ENCODE measurements at regions not wholly inside any gene's neighbourhood (a gene's known extent, or its start where the extent isn't known, plus 50 kb on each side); places are given as distances from the start of the nearest gene placed in this dataset.
"Not testable (repeated sequence)": the region's sequence is repeated elsewhere in the genome, so short reads cannot be mapped to it uniquely, and the experiment has no call there.

DNA sequence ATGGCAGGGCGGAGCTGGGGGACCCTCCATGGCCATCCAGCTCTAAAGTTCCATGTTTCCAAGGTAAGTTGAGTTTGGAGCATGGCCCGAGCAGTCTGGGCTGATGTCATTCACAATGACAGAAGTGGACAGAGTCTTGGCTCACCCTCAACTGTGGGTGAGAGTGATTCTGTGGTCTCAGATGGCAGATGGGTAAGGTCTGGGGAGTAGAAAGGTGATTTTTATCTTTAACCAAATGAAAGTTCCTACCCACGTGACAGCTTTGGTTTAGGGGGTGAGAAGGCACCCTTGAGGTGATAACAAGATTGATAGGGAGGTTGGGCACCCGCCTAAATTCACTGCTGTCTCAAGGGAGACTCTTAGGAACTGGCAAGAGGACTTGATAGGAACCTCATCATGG is 57.6 kb upstream of the PDZD8 start:
- Histone ChIP-seq H3K27ac (ENCODE audit: low read depth, low read length) (no peak overlapping the region), H3K27me3 (ENCODE audit: control insufficient read depth, insufficient read depth, low read length) (no peaks in the 10 kb centered on the region), H3K9me3 (ENCODE audit: control insufficient read depth, insufficient read depth, low read length) (no peaks in the 10 kb centered on the region), H3K4me1 (ENCODE audit: control insufficient read depth, insufficient read depth, low read length) (no peaks in the 10 kb centered on the region), H3K4me3 (ENCODE audit: low read depth, low read length) (no peak overlapping the region), H3K36me3 (ENCODE audit: control insufficient read depth, insufficient read depth, low read length) (no peaks in the 10 kb centered on the region)
- no peak for DNase-seq (ENCODE audit: low read depth in 4 of 6, low spot score in 6 of 6)
- WGBS (ENCODE audit: insufficient coverage) = 81% methylated on average over 3 of the region's 4 CpGs

- DNase-seq (ENCODE audit: low read depth in 4 of 6, low spot score in 6 of 6) = peak in 3 of 6 donors; percentile 35 to 83 (median 52)
Measured at GRCh38 chr10:117431160-117431559, 55.9 kb upstream of the PDZD8 start.

GRCh38 chr10:117430535-117430934 is 55.3 kb upstream of the PDZD8 start:
- no CpG with 5 or more reads among the region's 2 CpGs for WGBS (ENCODE audit: insufficient coverage)

More at GRCh38 chr10:117431160-117431559, 55.9 kb upstream of the PDZD8 start:
- no peaks in the 10 kb centered on the region for H3K9me3 ChIP-seq (ENCODE audit: control insufficient read depth, insufficient read depth, low read length)
- no peaks in the 10 kb centered on the region for H3K27me3 ChIP-seq (ENCODE audit: control insufficient read depth, insufficient read depth, low read length)
- H3K36me3 ChIP-seq (ENCODE audit: control insufficient read depth, insufficient read depth, low read length) = no peaks in the 10 kb centered on the region
- no peak overlapping the region for H3K27ac ChIP-seq (ENCODE audit: low read depth, low read length)
- no peak overlapping the region for H3K4me3 ChIP-seq (ENCODE audit: low read depth, low read length)
- 87% methylated on average over 3 of the region's 4 CpGs for WGBS (ENCODE audit: insufficient coverage)
- H3K4me1 ChIP-seq (ENCODE audit: control insufficient read depth, insufficient read depth, low read length) = no peaks in the 10 kb centered on the region

DNA sequence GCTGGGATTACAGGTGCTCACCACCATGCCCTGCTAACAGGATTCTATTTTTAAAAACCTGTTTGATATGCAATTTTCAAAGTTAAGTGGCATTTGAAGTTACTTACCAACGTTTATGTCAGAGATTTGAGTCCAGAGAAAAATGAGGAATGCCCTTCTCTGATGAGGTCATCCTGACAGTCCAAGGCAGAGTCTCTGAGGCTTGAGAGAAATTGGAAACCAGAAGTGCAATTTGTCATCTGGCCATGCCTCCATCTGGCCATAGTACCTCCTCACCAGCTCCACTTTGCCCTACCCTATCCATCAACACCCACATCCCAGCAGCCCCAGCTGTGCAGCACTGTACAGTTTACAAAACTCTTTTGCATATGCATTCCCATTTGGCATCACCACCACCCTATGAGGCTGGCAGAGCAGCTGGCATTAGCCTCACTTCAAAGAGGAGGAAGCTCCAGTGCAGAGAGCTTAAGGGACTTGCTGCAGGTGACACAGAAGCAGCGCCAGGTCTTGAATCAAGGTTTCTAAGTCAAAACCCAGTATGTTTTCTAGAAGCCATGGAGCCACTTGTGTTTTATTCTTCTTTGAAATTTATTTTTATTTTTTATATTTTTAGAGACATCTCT is 54.5 kb upstream of the PDZD8 start:
- Histone ChIP-seq H3K36me3 (ENCODE audit: control insufficient read depth, insufficient read depth, low read length) (no peaks in the 10 kb centered on the region), H3K4me1 (ENCODE audit: control insufficient read depth, insufficient read depth, low read length) (no peaks in the 10 kb centered on the region), H3K27me3 (ENCODE audit: control insufficient read depth, insufficient read depth, low read length) (no peaks in the 10 kb centered on the region), H3K4me3 (ENCODE audit: low read depth, low read length) (no peak overlapping the region), H3K9me3 (ENCODE audit: control insufficient read depth, insufficient read depth, low read length) (no peaks in the 10 kb centered on the region), H3K27ac (ENCODE audit: low read depth, low read length) (no peak overlapping the region)
- no peak for DNase-seq (ENCODE audit: low read depth in 4 of 6, low spot score in 6 of 6)
- 92% methylated on average over 2 of the region's 2 CpGs for WGBS (ENCODE audit: insufficient coverage)

More at GRCh38 chr10:117430535-117430934, 55.3 kb upstream of the PDZD8 start:
- not testable (repeated sequence) for H3K4me1 ChIP-seq (ENCODE audit: control insufficient read depth, insufficient read depth, low read length); DNase-seq (ENCODE audit: low read depth in 4 of 6, low spot score in 6 of 6); H3K36me3 ChIP-seq (ENCODE audit: control insufficient read depth, insufficient read depth, low read length); H3K27ac ChIP-seq (ENCODE audit: low read depth, low read length); H3K9me3 ChIP-seq (ENCODE audit: control insufficient read depth, insufficient read depth, low read length); H3K4me3 ChIP-seq (ENCODE audit: low read depth, low read length); H3K27me3 ChIP-seq (ENCODE audit: control insufficient read depth, insufficient read depth, low read length)

DNA sequence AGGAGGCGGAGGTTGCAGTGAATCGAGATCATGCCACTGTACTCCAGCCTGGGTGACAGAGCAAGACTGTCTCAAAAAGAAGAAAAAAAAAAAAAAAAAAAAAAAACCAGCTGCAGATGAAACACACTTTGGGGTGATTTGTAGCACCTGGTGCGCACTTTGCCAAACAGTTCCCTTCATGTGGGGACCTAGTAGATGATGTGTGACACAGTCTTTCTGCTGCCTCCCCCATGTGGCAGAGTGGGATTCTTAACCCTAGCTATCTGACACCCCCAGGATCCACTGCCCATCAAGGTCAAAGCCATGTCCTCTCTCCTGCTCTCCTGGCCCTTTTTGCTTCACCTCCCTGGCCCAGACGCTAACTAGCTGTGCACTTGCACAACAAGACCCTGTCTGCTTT is 52.1 kb upstream of the PDZD8 start:
- H3K36me3 ChIP-seq (ENCODE audit: control insufficient read depth, insufficient read depth, low read length) = no peaks in the 10 kb centered on the region
- H3K4me3 ChIP-seq (ENCODE audit: low read depth, low read length) = no peak overlapping the region
- no peak for DNase-seq (ENCODE audit: low read depth in 4 of 6, low spot score in 6 of 6)
- 96% methylated on average over 3 of the region's 4 CpGs for WGBS (ENCODE audit: insufficient coverage)
- no peaks in the 10 kb centered on the region for H3K9me3 ChIP-seq (ENCODE audit: control insufficient read depth, insufficient read depth, low read length)
- no peak overlapping the region for H3K27ac ChIP-seq (ENCODE audit: low read depth, low read length)
- H3K4me1 ChIP-seq (ENCODE audit: control insufficient read depth, insufficient read depth, low read length) = no peaks in the 10 kb centered on the region
- H3K27me3 ChIP-seq (ENCODE audit: control insufficient read depth, insufficient read depth, low read length) = no peaks in the 10 kb centered on the region

- H3K27ac ChIP-seq (ENCODE audit: low read depth, low read length) = no peak overlapping the region
- 100% methylated on average over 1 of the region's 5 CpGs for WGBS (ENCODE audit: insufficient coverage)
- no peak overlapping the region for H3K4me3 ChIP-seq (ENCODE audit: low read depth, low read length)
- no peaks in the 10 kb centered on the region for H3K4me1 ChIP-seq (ENCODE audit: control insufficient read depth, insufficient read depth, low read length)
- no peaks in the 10 kb centered on the region for H3K27me3 ChIP-seq (ENCODE audit: control insufficient read depth, insufficient read depth, low read length)
- no peak for DNase-seq (ENCODE audit: low read depth in 4 of 6, low spot score in 6 of 6)
- H3K36me3 ChIP-seq (ENCODE audit: control insufficient read depth, insufficient read depth, low read length) = no peaks in the 10 kb centered on the region
- H3K9me3 ChIP-seq (ENCODE audit: control insufficient read depth, insufficient read depth, low read length) = no peaks in the 10 kb centered on the region
Measured at GRCh38 chr10:117425974-117426566, 50.8 kb upstream of the PDZD8 start.

DNA sequence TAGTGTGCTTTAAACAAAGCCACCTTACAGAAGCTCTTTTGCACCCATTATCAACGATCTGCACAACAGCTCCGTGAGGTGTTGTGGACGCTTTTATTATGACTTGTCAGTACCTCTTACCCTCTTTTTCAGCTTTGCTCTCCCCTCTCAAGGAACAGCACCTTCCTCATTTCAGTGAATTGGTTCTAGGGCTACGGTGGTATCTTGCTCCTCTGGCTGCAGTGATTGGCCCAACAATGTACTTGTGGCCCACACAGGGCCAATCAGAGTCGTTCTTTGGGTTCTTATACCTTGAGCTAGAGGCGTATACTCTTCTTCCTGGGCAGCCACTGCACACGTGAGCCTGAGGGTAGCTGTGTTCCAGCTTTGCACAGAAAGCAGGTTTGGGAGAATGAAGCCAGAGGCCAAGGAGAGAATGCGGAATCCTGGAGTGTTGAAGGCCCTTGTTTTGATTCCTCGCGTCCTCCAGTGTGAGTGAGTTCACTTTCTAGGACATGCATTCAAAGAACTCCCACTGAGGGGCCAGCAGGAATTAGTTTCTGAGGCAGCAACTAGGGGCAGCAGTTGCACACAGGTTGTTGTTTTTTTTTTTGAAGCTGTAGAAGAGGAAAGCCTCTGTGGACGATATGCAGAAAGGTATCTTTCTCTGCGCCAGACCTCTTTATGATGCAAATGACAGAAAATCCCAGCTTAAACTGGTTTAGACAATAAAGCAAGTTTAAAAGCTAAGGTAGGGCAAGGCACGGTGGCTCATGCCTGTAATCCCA is 49.8 kb upstream of the PDZD8 start:
- Histone ChIP-seq H3K27me3 (ENCODE audit: control insufficient read depth, insufficient read depth, low read length) (no peaks in the 10 kb centered on the region), H3K36me3 (ENCODE audit: control insufficient read depth, insufficient read depth, low read length) (no peaks in the 10 kb centered on the region), H3K9me3 (ENCODE audit: control insufficient read depth, insufficient read depth, low read length) (no peaks in the 10 kb centered on the region), H3K4me1 (ENCODE audit: control insufficient read depth, insufficient read depth, low read length) (no peaks in the 10 kb centered on the region), H3K4me3 (ENCODE audit: low read depth, low read length) (no peak overlapping the region), H3K27ac (ENCODE audit: low read depth, low read length) (no peak overlapping the region)
- no peak for DNase-seq (ENCODE audit: low read depth in 4 of 6, low spot score in 6 of 6)
- 64% methylated on average over 11 of the region's 13 CpGs for WGBS (ENCODE audit: insufficient coverage)

Data from spinal cord (tissue), 9 donors.